SK-N-SH (cell line): ENCODE measurements at regions not wholly inside any gene's neighbourhood (a gene's known extent, or its start where the extent isn't known, plus 50 kb on each side); places are given as distances from the start of the nearest gene placed in this dataset.
A peak's percentile ranks its signal among the peaks of the same experiment; 100 is the strongest.

Experiments used
- CTCF ChIA-PET: fragments of 300-600, 350-600 bp; formaldehyde crosslinking; extraction: SDS; loops from one replicate; lab custom pipeline; 2021; lab: Yijun Ruan, JAX
- POLR2A ChIA-PET: fragments of 350-600 bp; sonication (Branson Sonifier 250); formaldehyde crosslinking; extraction: SDS; loops from one replicate; lab custom pipeline; 2020; ENCODE audit warnings: antibody characterized with exemption, inconsistent platforms; lab: Yijun Ruan, JAX
- DNase-seq: peaks from one replicate; pipeline ENCODE4 v3.0.0; 2012
- H2AFZ ChIP-seq: fragments of 200-600 bp; sonication (generic); 2 replicates; pipeline ENCODE4 v1.8.1; 2016; ENCODE audit warnings: antibody characterized with exemption, mild to moderate bottlenecking, low read depth
- H3F3A ChIP-seq: fragments of 200-600 bp; sonication (generic); replicated peaks from 2 replicates; pipeline ENCODE3; 2016; ENCODE audit warnings: antibody characterized with exemption, mild to moderate bottlenecking; ENCODE audit not compliant: insufficient read depth
- H3K27ac ChIP-seq, 2 experiments: fragments of 200-500 bp in 1 of 2; fragments of 200-600 bp in 1 of 2; sonication (Bioruptor generic) in 1 of 2; sonication (generic), shearing (Covaris generic) in 1 of 2; 2 replicates each; pipeline versions ENCODE4 v1.5.1 to v1.6.1; 2014 to 2016; ENCODE audit warnings: low read depth in 2 of 2, inconsistent platforms in 1 of 2, low read length in 1 of 2, mild to moderate bottlenecking in 1 of 2, mixed read lengths in 1 of 2
- H3K27me3 ChIP-seq: fragments of 200-600 bp; sonication (generic), shearing (Covaris generic); 2 replicates; pipeline ENCODE4 v1.6.1; 2016; ENCODE audit warnings: mixed run types; ENCODE audit not compliant: insufficient read depth
- H3K36me3 ChIP-seq, 2 experiments: fragments of 200-500 bp in 1 of 2; fragments of 200-600 bp in 1 of 2; sonication (Bioruptor generic) in 1 of 2; sonication (generic) in 1 of 2; replicated peaks in 1 of 2; 2 replicates each; pipeline versions ENCODE3 to v1.5.1; 2014 to 2016; ENCODE audit warnings: low read length in 1 of 2, mild to moderate bottlenecking in 1 of 2; ENCODE audit not compliant: insufficient read depth in 2 of 2, control insufficient read depth in 1 of 2
- H3K4me1 ChIP-seq, 2 experiments: fragments of 200-500 bp in 1 of 2; fragments of 200-600 bp in 1 of 2; sonication (Bioruptor generic) in 1 of 2; sonication (generic), shearing (Covaris generic) in 1 of 2; 2 replicates each; pipeline versions ENCODE4 v1.5.1 to v1.6.1; 2014 to 2016; ENCODE audit warnings: low read depth in 1 of 2, low read length in 1 of 2, mixed run types in 1 of 2; ENCODE audit not compliant: insufficient read depth in 2 of 2, control insufficient read depth in 1 of 2
- H3K4me2 ChIP-seq: fragments of 200-600 bp; sonication (generic), shearing (Covaris generic); 2 replicates; pipeline ENCODE4 v1.6.1; 2017; ENCODE audit warnings: mixed run types
- H3K4me3 ChIP-seq, 2 experiments: fragments of 200-500 bp in 1 of 2; fragments of 200-600 bp in 1 of 2; sonication (Bioruptor generic) in 1 of 2; sonication (generic), shearing (Covaris generic) in 1 of 2; 2 replicates each; pipeline versions ENCODE4 v1.5.1 to v1.8.1; 2014 to 2016; ENCODE audit warnings: low read depth in 2 of 2, inconsistent platforms in 1 of 2, low read length in 1 of 2, mild to moderate bottlenecking in 1 of 2, mixed read lengths in 1 of 2, moderate library complexity in 1 of 2
- H3K79me2 ChIP-seq: fragments of 200-600 bp; sonication (generic); 2 replicates; pipeline ENCODE4 v1.8.1; 2017; ENCODE audit warnings: mild to moderate bottlenecking; ENCODE audit not compliant: insufficient read depth
- H3K9ac ChIP-seq: fragments of 200-600 bp; sonication (generic); 2 replicates; pipeline ENCODE4 v1.6.1; 2017; ENCODE audit warnings: mixed run types
- H3K9me2 ChIP-seq: fragments of 200-600 bp; sonication (generic); 2 replicates; pipeline ENCODE4 v1.6.1; 2017; ENCODE audit warnings: mixed run types
- H3K9me3 ChIP-seq: fragments of 200-600 bp; sonication (generic); 2 replicates; pipeline ENCODE4 v1.6.1; 2017; ENCODE audit warnings: mixed run types, mild to moderate bottlenecking, moderate library complexity
- H4K20me1 ChIP-seq: fragments of 200-600 bp; sonication (generic); 2 replicates; pipeline ENCODE4 v1.6.1; 2017; ENCODE audit warnings: mild to moderate bottlenecking, mixed run types; ENCODE audit not compliant: insufficient read depth
- CHD2 ChIP-seq: fragments of 150-350 bp; IDR thresholded peaks from 2 replicates; pipeline ENCODE4 v1.6.1; 2018; ENCODE audit warnings: low read length; ENCODE audit not compliant: partially characterized antibody
- CTCF ChIP-seq: fragments of 200-600 bp; sonication (generic); IDR thresholded peaks from 2 replicates; pipeline ENCODE4 v1.6.1; 2017; ENCODE audit warnings: antibody characterized with exemption, mild to moderate bottlenecking, moderate library complexity
- EP300 ChIP-seq, 2 experiments: IDR thresholded peaks; 2 replicates each; pipeline versions ENCODE4 v1.4.0 to v1.6.1; 2012; ENCODE audit warnings: borderline replicate concordance in 1 of 2, low read depth in 1 of 2, low read length in 1 of 2
- FOXM1 ChIP-seq: IDR thresholded peaks from 2 replicates; pipeline ENCODE4 v1.4.0; 2012; ENCODE audit warnings: low read depth, mild to moderate bottlenecking
- GATA2 ChIP-seq: sonication (generic); formaldehyde crosslinking; IDR thresholded peaks from 2 replicates; pipeline ENCODE4 v1.5.0; 2020; ENCODE audit warnings: mild to moderate bottlenecking, missing genetic modification reagents
- IRF3 ChIP-seq: fragments of 150-350 bp; IDR thresholded peaks from 2 replicates; pipeline ENCODE4 v1.6.1; 2016; ENCODE audit warnings: mild to moderate bottlenecking, low read depth, low read length
- JUND ChIP-seq: IDR thresholded peaks from 2 replicates; pipeline ENCODE4 v1.4.0; 2012
- NRF1 ChIP-seq: IDR thresholded peaks from 2 replicates; pipeline ENCODE4 v1.6.1; 2012; ENCODE audit warnings: low read depth, mild to moderate bottlenecking, low read length
- POLR2AphosphoS5 ChIP-seq: IDR thresholded peaks from 2 replicates; pipeline ENCODE4 v1.6.1; 2012; ENCODE audit warnings: low read depth, low read length
- RAD21 ChIP-seq: IDR thresholded peaks from 2 replicates; pipeline ENCODE4 v1.6.1; 2012; ENCODE audit warnings: mild to moderate bottlenecking, low read length
- RFX5 ChIP-seq: IDR thresholded peaks from 2 replicates; pipeline ENCODE4 v1.6.1; 2012; ENCODE audit warnings: mild to moderate bottlenecking, improper control_type of control experiment, low read length
- TCF12 ChIP-seq: IDR thresholded peaks from 2 replicates; pipeline ENCODE4 v1.4.0; 2012
- TEAD4 ChIP-seq: IDR thresholded peaks from 2 replicates; pipeline ENCODE4 v1.4.0; 2012; ENCODE audit warnings: mild to moderate bottlenecking, borderline replicate concordance; ENCODE audit not compliant: insufficient read depth
- USF2 ChIP-seq: fragments of 150-350 bp; IDR thresholded peaks from 2 replicates; pipeline ENCODE4 v1.6.1; 2017; ENCODE audit warnings: antibody characterized with exemption, low read length, low read depth, borderline replicate concordance
- ZBTB33 ChIP-seq: IDR thresholded peaks from 2 replicates; pipeline ENCODE4 v1.4.0; 2012; ENCODE audit warnings: low read depth, borderline replicate concordance
- WGBS: methylation state at CpG from one replicate; pipeline ENCODE4 v1.1.6; 2017; ENCODE audit warnings: low lambda C conversion rate; 5-methylcytosine and 5-hydroxymethylcytosine counted together

- Histone ChIP-seq H3K9ac (no peak overlapping the region), H3K4me2 (peak overlapping the region; percentile 21; the same call in 1 of the 2 replicates), H3K4me3 (no peak overlapping the region), H3K27me3 (no peaks in the 10 kb centered on the region), H3K36me3 (no peaks in the 10 kb centered on the region), H3K9me3 (no peaks in the 10 kb centered on the region), H2AFZ (no peak overlapping the region), H3K27ac (no peak overlapping the region), H3F3A (peaks cover 20% of the 10 kb centered on the region), H3K9me2 (no peaks in the 10 kb centered on the region), H3K79me2 (no peaks in the 10 kb centered on the region), H3K4me1 (peaks cover 0 to 10% of the 10 kb centered on the region in 2 experiments; a peak in 3 of 4 replicates), H4K20me1 (no peaks in the 10 kb centered on the region)
- POLR2A ChIA-PET = no interaction called here
- no peak for DNase-seq
- WGBS = 8% methylated on average over 2 of the region's 2 CpGs
- TF ChIP-seq EP300 (IDR thresholded peaks at IDR 0.05; ENCODE audit: borderline replicate concordance in 1 of 2, low read depth in 1 of 2, low read length in 1 of 2) (no peak), RAD21 (no peak)
- TF ChIP-seq, all 33 proteins: peak for 0
- CTCF ChIA-PET = no interaction called here
Measured at GRCh38 chr1:207223162-207223561, 98.3 kb upstream of the CD55 start.

GRCh38 chr1:207224666-207225065 lies 96.8 kb upstream of the CD55 start:
- H3K9ac ChIP-seq = no peak overlapping the region
- no peak overlapping the region for H3K4me2 ChIP-seq
- peaks cover 0 to 2% of the 10 kb centered on the region in 2 experiments; a peak in 3 of 4 replicates for H3K4me1 ChIP-seq
- CTCF ChIA-PET = interaction anchor here (0.7 kb wide), 1 partner anchor 275 kb away, joined by 3 read pairs; no protein-coding TSS in a partner anchor
- H3K79me2 ChIP-seq = no peaks in the 10 kb centered on the region
- no peak overlapping the region for H3K27ac ChIP-seq
- TF ChIP-seq TCF12 = no peak
- TF ChIP-seq RFX5 = no peak
- no peak for TF ChIP-seq NRF1
- TF ChIP-seq CTCF = no peak
- TF ChIP-seq CHD2 = no peak
- no peak for TF ChIP-seq GATA2 (CRISPR knock-in tag)
- TF ChIP-seq IRF3 = no peak
- TF ChIP-seq POLR2AphosphoS5 = no peak
- no peak for TF ChIP-seq USF2
- TF ChIP-seq ZBTB33 = no peak
- TF ChIP-seq FOXM1 = no peak
- no peak for TF ChIP-seq JUND
- TF ChIP-seq TEAD4 = no peak
- H3K27me3 ChIP-seq = no peaks in the 10 kb centered on the region
- DNase-seq = no peak
- H3F3A ChIP-seq = peaks cover 5% of the 10 kb centered on the region
- H3K9me3 ChIP-seq = no peaks in the 10 kb centered on the region
- H2AFZ ChIP-seq = no peak overlapping the region
- H3K9me2 ChIP-seq = no peaks in the 10 kb centered on the region
- no peak overlapping the region for H3K4me3 ChIP-seq
- POLR2A ChIA-PET = no interaction called here
- no peaks in the 10 kb centered on the region for H3K36me3 ChIP-seq
- H4K20me1 ChIP-seq = no peaks in the 10 kb centered on the region
